NCI-H128 (cell line): ENCODE measurements at regions not wholly inside any gene's neighbourhood (a gene's known extent, or its start where the extent isn't known, plus 50 kb on each side); places are given as distances from the start of the nearest gene placed in this dataset.

Experiments
- DNase-seq: peaks from one replicate; lab custom pipeline; 2025; ENCODE audit not compliant: unreplicated experiment; lab: John Stamatoyannopoulos, UW

GRCh38 chr2:217028128-217028527 lies 168.3 kb upstream of the TNP1 start:
- no peak for DNase-seq

GRCh38 chr2:217027414-217027813 lies 167.6 kb upstream of the TNP1 start:
- DNase-seq: no peak

- DNase-seq: no peak
These were observed 166.7 kb upstream of the TNP1 start for GRCh38 chr2:217026569-217026968.

DNA sequence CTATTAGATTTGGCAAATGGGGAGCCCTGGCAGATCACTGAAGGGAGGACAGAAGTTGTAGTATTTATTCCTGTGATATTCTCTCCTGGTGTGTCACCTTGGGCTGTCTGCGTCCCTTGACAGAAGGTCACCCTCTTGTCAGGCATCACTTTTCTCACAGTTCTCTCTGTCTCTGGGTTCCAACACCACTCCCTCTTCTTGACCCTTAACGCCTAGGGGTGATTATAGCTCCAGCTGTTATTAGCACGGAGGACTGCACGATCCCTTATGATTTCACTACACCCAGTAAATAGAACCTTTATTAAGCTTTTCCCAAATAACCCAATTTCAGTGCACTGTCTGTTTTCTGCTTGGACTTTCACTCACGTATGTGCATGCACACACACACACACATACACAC lies 166.3 kb upstream of the TNP1 start:
- no peak for DNase-seq

- DNase-seq: no peak
These were observed 163.7 kb upstream of the TNP1 start for GRCh38 chr2:217023611-217024010.

DNA sequence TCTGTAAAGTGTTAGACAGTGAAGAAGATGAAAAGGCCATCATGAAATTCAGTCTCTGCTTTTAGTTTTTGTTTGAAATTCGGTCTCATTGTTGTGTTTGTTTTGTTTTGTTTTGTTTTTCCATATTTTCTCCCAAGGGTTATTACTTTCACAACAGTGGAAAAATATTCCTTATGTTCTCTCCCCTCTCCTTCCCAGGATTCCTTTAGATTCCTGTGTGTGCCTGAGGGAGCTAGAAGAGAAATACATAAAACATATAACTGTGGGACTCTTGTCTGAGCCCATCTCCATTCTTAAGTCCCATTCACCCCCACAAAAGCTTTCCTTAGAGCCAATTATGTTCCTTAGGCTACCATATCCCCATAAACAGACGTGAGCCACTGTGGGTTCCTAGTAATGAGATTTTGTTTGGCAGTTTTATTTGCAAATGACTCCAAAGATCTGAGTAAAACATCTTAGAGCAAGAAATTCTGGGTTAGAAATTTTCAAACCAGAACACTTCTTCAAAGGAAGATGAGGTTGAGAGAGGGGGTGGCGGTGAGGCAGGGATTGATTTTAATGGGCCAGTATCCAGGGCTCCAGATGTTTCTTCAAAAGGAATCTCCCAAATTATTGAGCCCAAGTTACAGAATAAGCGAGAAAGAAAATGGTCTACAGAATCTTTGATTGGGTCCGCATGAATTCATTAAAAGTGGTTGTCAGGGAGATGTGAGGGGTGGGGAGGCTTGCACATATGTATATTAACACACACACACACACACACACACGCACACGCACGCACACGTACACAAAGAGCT lies 157.8 kb upstream of the TNP1 start:
- no peak for DNase-seq

- DNase-seq: no peak
These were observed 157.0 kb upstream of the TNP1 start for GRCh38 chr2:217016796-217017419.

GRCh38 chr2:217014328-217015105 lies 154.7 kb upstream of the TNP1 start:
- DNase-seq: no peak

DNA sequence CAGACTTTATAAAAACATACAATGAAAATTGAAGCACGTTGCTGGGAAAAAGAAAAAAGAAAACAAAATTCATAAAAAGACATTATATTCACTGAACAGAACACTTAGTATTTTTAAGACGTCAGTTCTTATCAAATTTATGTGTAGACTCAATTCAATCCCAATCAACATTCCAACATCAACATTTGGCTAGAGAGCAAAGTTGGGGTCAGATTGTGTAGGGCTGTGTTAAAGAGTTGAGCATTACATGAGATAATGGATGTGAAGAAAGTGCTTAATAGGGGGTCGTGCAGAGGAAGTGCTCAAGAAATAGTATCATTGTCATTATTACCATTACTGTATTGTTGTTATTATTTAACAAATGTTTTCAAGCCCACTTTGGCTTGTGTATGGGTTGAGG lies 154.1 kb upstream of the TNP1 start:
- DNase-seq: no peak

DNA sequence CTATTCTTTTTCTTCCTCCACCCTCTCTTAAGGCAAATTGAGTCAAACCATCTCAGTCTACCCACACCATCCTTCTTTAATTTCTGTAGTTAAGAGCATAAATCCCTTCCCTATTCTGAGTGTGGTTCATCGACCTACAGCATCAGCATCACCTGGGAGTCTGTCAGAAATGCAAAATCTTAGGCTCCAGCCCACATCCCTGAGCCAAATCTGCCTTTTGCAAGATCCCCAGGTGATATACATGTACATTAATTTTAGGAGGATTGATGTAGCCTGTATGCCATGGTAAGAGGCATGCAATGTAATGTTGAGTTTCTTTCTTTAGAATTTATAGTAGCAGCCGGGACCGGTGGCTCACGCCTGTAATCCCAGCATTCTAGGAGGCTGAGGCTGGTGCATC lies 151.7 kb upstream of the TNP1 start:
- no peak for DNase-seq

GRCh38 chr2:217010173-217010572 lies 150.3 kb upstream of the TNP1 start:
- DNase-seq: no peak

DNA sequence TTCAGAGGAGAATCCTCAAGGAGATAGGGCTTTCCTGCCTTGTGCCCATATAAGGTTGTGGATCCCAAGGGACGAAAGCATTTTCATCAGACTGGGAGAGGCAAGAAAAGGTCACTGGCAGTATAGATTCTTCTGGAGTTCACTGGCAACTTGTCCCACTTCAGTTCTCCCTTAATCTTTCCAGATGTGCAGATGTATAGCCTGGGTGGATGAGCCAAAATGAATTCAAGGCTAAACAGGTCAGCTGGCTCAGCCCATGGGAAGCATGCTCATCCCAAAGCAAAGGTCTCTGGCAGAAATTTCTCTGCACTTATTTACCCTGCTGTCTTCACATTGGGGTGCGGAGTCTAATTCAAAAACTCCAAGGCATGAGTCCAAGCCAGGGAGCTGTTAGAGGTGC lies 148.9 kb upstream of the TNP1 start:
- no peak for DNase-seq

GRCh38 chr2:217006217-217006616 lies 146.4 kb upstream of the TNP1 start:
- no peak for DNase-seq

DNA sequence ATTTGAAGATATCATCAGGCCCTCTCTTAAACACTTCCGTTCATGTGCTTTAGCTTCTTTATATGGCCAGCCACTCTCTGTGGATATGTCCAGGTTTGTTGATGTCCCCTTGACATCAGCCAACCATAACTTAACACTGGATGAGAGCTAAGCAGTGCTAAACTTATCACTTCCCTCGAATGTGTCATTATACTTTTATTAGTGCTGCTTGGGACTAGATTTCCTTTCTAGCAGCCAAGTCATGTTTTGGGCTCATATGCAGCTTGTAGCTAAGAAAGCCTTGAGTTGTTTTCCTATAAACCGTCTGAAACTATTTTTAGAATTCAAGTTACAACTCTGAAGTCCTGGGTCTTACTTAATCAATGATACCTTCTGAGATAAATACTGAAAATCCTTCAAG lies 144.8 kb upstream of the TNP1 start:
- no peak for DNase-seq

- DNase-seq: no peak
These were observed 141.9 kb upstream of the TNP1 start for GRCh38 chr2:217001740-217002139.

DNA sequence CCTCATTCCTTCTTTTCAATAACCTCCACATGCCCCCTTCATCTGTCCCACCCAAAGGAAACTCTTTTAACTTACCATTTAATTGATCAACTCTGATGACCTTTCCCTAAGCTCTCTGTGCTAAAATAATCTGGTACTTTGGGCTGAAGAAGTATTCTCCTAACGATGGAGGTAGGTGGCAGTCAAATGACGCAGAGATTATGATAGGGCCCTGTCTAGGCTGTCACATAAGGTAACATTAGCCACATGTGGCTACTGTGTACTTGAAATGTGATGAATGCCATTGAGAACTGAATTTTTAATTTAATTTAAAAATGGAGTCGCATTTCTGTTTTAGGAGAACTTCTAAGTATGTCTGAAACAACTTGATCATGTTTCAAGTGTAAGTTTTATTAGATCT lies 140.5 kb upstream of the TNP1 start:
- no peak for DNase-seq

DNA sequence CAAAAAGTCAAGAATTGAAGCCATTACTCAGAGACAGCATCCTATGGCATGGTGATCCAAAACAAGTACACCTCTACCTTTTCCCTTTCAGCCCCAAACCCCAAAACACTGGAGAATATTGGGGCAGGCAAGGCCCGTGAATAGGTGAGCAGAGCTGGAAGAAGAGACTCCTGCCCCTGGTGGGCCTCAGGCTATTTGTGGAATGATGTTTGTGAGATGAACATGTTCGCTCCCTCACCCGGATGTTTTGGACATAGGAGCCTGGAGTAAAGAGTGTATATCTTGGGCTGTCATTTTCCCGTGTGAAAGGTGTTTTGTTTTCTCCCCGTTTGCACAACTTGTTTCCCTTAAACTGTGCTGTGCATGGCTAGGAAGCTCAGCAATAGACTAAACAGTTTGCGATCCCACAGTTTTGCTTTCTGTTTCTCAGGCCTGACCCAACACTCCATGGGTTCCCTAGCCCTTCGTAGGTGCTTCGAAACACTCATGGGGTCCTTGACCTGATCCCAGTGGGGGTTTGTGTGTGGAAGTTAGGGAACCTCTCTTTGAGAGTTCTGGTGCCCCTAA lies 136.5 kb upstream of the TNP1 start:
- no peak for DNase-seq

GRCh38 chr2:216994353-216994854 lies 134.5 kb upstream of the TNP1 start:
- DNase-seq: no peak

DNA sequence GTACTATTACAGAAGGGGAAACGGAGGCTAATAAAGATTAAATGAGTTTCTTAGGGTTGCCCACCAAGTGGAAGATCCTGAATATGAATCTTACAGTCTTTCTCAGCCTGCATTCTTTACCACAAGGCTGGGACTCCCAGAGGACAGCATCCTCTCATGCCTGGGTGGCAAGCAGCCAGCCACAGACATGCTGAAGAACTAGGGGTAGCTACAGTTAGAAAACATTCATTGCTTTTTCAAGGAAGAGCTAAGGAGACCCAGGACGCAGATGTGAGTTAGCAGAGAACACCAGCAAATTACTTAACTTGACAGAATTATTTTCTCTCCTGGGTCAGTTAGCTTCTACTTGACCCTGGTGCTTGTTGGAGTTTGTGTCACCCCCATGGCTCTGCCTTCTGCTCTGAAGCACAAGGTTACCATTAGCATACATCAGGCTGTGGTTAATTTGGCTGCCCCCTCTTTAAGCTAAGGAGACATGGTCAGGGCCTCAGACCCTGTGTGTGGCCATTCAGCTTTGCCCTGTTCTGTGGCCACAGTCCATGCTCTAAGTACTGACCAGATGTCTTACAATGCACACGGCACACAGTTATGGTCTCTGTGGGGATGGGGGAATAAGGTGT lies 132.3 kb upstream of the TNP1 start:
- no peak for DNase-seq

DNA sequence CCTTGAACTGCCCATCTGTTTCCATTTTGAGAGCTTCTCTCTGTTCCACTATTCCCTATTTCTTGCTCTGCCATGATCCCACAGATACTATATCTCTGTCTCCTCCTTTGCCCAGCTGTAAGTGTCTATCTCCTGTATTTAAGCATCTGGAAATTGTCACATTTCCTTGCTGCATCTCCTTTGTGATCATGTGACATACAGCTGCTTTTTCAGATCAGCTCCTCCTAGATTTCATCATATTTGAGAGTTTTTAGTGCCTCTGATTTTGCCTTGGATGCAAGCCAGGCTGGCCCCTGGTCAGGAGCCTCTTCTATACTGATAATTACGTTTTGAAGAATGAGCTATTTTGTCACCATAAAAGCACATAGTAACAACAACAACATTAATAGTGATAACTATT lies 131.7 kb upstream of the TNP1 start:
- no peak for DNase-seq
